NCI-H2029 treated with DMSO at 0.1 percent for 48 hours (cell line): ENCODE measurements at regions not wholly inside any gene's neighbourhood (a gene's known extent, or its start where the extent isn't known, plus 50 kb on each side); places are given as distances from the start of the nearest gene placed in this dataset.
A peak's percentile ranks its signal among the peaks of the same experiment; 100 is the strongest.

ENCODE experiments used
- DNase-seq: peaks from one replicate; lab custom pipeline; 2025; lab: John Stamatoyannopoulos, UW

GRCh38 chr12:67910360-67911274 is 78.6 kb upstream of the IFNG-AS1 start:
- DNase-seq: no peak

GRCh38 chr12:67911275-67911600 is 78.0 kb upstream of the IFNG-AS1 start:
- DNase-seq: no peak

- no peak for DNase-seq
Observed at GRCh38 chr12:67911789-67912188, 77.5 kb upstream of the IFNG-AS1 start.

DNA sequence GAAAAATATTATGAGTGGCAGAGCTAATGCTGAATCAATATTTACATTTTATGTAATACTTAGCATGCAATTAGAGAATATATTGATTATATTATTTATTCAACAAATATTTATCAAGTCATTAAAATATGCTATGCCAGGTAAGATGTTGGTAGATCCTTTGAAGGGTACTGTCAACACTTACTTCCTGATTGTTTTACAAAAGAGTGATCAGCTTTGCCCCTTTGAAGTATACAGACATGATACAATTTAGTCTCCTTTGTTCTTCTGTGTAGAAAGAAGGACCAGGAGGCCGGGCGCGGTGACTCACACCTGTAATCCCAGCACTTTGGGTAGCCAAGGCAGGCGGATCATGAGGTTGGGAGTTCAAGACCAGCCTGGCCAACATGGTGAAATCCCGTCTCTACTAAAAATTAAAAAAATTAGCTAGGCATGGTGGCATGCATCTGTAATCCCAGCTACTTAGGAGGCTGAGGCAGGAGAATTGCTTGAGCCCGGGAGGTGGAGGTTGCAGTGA is 73.9 kb upstream of the IFNG-AS1 start:
- DNase-seq: peak; percentile 31

- DNase-seq: no peak
Observed at GRCh38 chr12:67916266-67916970, 72.8 kb upstream of the IFNG-AS1 start.

DNA sequence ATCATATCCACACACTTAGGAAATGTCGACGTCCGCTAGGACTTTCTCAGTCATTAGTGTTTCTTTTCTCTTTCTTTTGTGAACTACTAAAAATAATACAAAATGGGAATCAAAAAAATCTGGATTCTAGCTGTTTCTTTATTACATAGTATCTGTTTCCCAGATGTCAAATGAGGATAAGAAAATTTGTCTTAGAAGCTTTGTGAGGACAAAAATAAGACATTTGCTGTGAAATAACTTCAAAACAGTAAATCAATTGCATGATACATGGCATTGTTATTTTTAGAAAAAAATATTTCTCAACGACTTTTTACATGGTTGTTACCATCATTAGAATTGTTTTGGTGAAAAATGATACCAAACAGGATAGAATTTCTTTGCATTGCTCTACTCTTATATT is 71.4 kb upstream of the IFNG-AS1 start:
- DNase-seq: no peak

- DNase-seq: no peak
Observed at GRCh38 chr12:67918441-67918840, 70.8 kb upstream of the IFNG-AS1 start.

- DNase-seq: no peak
Observed at GRCh38 chr12:67919406-67919805, 69.8 kb upstream of the IFNG-AS1 start.

DNA sequence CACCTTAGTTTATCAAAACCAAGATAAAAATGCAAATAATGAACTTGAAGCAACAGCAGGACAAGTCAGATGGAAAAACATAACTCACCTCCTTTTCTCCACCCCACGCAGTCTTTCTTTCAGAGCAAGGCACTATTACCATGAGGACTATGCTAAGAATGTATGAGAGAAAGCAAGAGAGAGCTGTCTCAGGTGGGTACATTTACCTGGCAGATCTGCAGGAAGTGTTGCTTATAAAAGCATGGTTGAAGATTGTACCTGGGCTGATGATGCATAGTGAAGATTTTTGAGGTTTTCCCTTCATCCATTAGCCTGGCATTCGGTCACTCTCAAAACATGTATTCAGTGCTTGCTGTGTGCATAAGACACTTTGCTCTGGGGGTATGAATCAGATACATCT is 68.8 kb upstream of the IFNG-AS1 start:
- no peak for DNase-seq

- no peak for DNase-seq
Observed at GRCh38 chr12:67921286-67921685, 68.0 kb upstream of the IFNG-AS1 start.

DNA sequence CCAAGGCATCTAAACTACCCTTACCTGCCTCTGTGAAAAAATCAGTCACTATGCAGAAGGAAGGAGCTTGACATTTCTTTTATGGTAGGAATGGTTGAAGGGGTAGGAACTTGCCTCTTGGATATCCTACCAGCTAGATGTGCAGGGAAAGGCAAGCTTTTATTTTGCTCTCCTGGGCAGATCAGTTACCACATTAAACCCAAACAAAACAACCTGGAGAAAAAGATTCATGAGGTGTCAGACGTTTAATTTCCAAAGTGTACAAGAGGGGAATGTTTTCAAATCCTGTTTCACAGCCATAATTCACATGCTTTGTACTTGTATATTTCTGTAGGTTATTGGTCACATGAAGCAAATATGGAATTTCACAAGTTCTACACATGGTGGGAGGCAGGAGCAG is 67.0 kb upstream of the IFNG-AS1 start:
- DNase-seq: no peak

GRCh38 chr12:67925077-67925476 is 64.2 kb upstream of the IFNG-AS1 start:
- DNase-seq: peak; percentile 95

GRCh38 chr12:67925552-67925951 is 63.7 kb upstream of the IFNG-AS1 start:
- DNase-seq: no peak

DNA sequence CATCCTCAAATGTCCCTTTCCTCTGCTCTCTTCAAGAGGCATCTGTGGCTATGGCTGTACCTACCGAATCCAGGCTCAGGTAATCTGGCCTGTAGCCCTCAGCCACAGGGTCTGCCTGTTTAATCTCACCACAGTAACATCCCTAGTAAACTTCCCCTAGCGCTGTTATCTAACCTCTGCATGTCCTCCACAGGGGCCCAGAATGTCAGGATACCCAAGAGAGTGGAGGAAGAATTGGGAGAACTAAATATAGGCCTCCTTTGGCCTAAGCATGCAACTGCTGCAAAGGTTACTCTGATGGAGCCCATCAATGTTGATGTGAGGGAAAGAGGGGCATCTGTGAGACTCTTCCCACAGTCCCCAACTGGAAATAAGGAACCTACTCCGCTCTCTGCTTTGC is 63.2 kb upstream of the IFNG-AS1 start:
- DNase-seq: no peak

DNA sequence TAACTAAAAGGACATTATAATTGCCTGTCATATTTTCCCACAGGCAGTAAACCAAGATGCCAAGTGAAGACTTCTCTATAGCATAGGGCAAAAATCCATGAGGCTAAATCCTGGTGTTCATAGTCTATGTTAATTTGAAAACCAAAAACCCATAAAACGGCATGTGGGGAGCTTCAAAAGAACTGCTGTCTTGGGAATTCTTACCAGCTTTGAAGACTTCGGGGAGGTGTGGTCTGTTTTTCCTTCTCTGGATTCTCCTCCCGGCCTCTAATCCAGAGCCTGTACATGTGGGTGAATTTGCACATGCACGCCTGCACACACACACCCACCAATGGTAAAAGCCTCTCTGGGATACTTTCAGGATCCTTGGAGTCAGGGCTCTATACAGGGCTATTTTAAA is 61.9 kb upstream of the IFNG-AS1 start:
- no peak for DNase-seq

DNA sequence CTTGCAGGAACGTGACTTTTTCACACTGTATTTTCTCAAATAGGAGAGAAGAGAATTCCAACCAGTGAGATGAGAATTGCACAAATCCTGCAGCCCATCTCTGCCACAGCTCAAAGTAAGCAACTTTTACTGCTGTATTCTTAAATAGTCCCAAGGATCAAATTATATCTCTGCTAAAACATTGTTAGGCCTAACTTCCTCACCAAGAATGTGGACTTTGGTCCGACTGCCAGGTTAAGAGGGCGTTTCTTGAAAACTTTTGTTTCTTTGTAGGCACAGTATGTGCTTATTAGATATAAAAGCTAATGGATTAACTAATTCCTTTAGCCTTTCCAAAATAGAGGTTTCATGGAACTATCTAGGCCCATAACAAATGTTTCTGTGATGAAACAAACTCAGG is 61.4 kb upstream of the IFNG-AS1 start:
- no peak for DNase-seq

GRCh38 chr12:67928621-67929383 is 60.4 kb upstream of the IFNG-AS1 start:
- DNase-seq: no peak

DNA sequence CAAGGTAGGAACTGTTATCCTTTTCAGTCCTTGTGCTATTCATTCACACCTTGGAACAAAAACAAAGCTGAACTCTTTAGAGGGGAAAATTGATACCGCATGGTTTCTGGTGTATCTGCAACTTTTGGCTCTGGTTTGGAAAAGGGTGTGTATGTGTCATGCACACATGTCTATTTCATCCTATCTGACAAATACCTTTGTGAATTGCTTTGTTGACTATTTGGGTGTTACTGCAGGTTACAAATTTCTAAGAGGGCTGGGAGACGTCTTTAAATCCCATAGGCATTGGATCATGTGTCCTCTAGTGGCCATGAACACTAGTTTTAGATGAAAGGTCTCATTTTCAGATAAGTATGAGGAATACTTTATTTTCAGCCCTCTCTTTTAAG is 59.9 kb upstream of the IFNG-AS1 start:
- no peak for DNase-seq

DNA sequence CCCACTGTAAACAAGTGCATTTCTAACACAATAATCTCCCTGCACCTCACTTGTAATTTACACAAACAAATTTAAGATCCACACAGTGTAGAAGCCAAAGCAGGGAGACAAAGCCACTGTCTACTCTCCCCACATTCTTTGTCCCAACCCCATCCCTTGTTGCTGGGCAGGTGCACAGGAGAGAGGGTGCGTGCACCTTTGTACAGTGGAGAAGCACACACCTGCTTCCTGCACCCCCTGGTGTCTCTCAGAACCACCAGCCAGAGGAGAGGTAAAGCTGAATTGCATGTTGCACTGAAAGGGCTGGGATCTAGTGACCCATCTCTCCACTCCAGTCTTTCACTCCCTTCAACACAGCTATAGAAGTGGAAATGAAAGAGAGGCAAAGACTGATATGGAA is 51.4 kb upstream of the IFNG-AS1 start:
- DNase-seq: no peak
